ENCODE measurements at regions not wholly inside any gene's neighbourhood (a gene's known extent, or its start where the extent isn't known, plus 50 kb on each side); places are given as distances from the start of the nearest gene placed in this dataset.

DNA sequence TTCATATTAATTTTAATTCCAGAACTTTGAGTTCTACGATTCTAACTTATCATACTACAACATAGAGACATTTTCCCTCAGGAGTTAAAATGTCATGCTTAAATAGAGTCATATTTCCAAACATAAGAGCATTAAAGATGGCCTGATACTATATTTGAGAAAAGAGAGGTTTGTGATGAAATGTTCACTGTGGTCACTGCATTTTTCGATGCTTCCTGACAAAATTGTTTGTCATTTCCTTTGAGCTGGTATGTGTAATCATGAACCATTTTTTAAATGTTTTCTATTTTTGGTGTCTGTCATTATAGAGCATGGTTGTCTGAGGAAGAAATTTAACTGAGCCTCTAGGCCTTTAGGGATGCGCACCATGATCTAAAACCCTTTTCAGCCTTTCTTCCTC lies 721.4 kb upstream of the NR2F2 start:
- TF ChIP-seq POLR2AphosphoS5 (IDR thresholded peaks at IDR 0.05), result no peak
- TF ChIP-seq, protein P1, sequence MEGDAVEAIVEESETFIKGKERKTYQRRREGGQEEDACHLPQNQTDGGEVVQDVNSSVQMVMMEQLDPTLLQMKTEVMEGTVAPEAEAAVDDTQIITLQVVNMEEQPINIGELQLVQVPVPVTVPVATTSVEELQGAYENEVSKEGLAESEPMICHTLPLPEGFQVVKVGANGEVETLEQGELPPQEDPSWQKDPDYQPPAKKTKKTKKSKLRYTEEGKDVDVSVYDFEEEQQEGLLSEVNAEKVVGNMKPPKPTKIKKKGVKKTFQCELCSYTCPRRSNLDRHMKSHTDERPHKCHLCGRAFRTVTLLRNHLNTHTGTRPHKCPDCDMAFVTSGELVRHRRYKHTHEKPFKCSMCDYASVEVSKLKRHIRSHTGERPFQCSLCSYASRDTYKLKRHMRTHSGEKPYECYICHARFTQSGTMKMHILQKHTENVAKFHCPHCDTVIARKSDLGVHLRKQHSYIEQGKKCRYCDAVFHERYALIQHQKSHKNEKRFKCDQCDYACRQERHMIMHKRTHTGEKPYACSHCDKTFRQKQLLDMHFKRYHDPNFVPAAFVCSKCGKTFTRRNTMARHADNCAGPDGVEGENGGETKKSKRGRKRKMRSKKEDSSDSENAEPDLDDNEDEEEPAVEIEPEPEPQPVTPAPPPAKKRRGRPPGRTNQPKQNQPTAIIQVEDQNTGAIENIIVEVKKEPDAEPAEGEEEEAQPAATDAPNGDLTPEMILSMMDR (IDR thresholded peaks at IDR 0.05), result no peak
